Upper lobe of left lung (tissue), 6 donors: ENCODE measurements at regions not wholly inside any gene's neighbourhood (a gene's known extent, or its start where the extent isn't known, plus 50 kb on each side); places are given as distances from the start of the nearest gene placed in this dataset.

Experiments used
- ATAC-seq, 2 donors: fragments of 200-7000 bp; cut with Tn5 transposase; one replicate each; pipeline ENCODE4 v1.9.1; 2022; ENCODE audit warnings: mild to moderate bottlenecking in 2 of 2, moderate library complexity in 2 of 2; ENCODE audit not compliant: low FRiP score in 2 of 2
- DNase-seq, 2 donors: peaks; one replicate each; pipeline ENCODE4 v3.0.0-alpha.2; 2019 to 2020
- H3K27ac ChIP-seq, 4 donors: fragments of 200-600 bp; sonication (generic); one replicate each; pipeline ENCODE4 v1.5.1; 2016 to 2019
- H3K27me3 ChIP-seq, 4 donors: fragments of 200-600 bp; sonication (generic); one replicate each; pipeline ENCODE4 v1.5.1; 2017 to 2019
- H3K36me3 ChIP-seq, 4 donors: fragments of 200-600 bp; sonication (generic); one replicate each; pipeline ENCODE4 v1.5.1; 2016 to 2019
- H3K4me1 ChIP-seq, 4 donors: fragments of 200-600 bp; sonication (generic); one replicate each; pipeline ENCODE4 v1.5.1; 2018 to 2019
- H3K4me3 ChIP-seq, 4 donors: fragments of 200-600 bp; sonication (generic); one replicate each; pipeline ENCODE4 v1.5.1; 2017 to 2019; ENCODE audit warnings: mild to moderate bottlenecking in 2 of 4, moderate library complexity in 1 of 4
- H3K9me3 ChIP-seq, 4 donors: fragments of 200-600 bp; sonication (generic); one replicate each; pipeline ENCODE4 v1.5.1; 2018 to 2019
- CTCF ChIP-seq, 6 experiments: fragments of 450-650 bp in 4 of 6; fragments of 200-600 bp in 2 of 6; sonication (generic) in 2 of 6; IDR thresholded peaks; one replicate each; pipeline ENCODE4 v1.5.1; 2016 to 2019; ENCODE audit warnings: antibody characterized with exemption in 6 of 6
- EP300 ChIP-seq, 4 donors: sonication (generic); formaldehyde crosslinking; IDR thresholded peaks; one replicate each; pipeline ENCODE4 v1.5.1; 2017; ENCODE audit warnings: antibody characterized with exemption in 4 of 4, control low read depth in 2 of 4
- POLR2A ChIP-seq, 4 donors: fragments of 450-650 bp; IDR thresholded peaks; one replicate each; pipeline ENCODE4 v1.5.1; 2016 to 2017; ENCODE audit warnings: antibody characterized with exemption in 4 of 4, mild to moderate bottlenecking in 2 of 4
- POLR2AphosphoS5 ChIP-seq, 2 donors: sonication (generic); formaldehyde crosslinking; IDR thresholded peaks; one replicate each; pipeline ENCODE4 v1.5.1; 2017; ENCODE audit warnings: antibody characterized with exemption in 2 of 2
- WGBS, 2 donors: methylation state at CpG; one replicate each; pipeline ENCODE4 v1.1.5; 2017 to 2018; 5-methylcytosine and 5-hydroxymethylcytosine counted together
- donor health status: DM: no; HTN: no; CAD: no; lungs with moderate emphysema.
- donor health status: DM: no; HTN: yes; CAD: no; lungs with severe emphysema.

GRCh38 chr11:106217456-106217855, 140.0 kb downstream of the AASDHPPT start:
- H3K27ac ChIP-seq: no peak overlapping the region
- no peak for DNase-seq
- no peak for ATAC-seq
- WGBS, 2 donors: 92 to 93% methylated on average over 2 of the region's 2 CpGs
- no peaks in the 10 kb centered on the region for H3K27me3 ChIP-seq
- no peak overlapping the region for H3K4me3 ChIP-seq
- H3K4me1 ChIP-seq: no peaks in the 10 kb centered on the region
- TF ChIP-seq EP300 (IDR thresholded peaks at IDR 0.05) (no peak), POLR2AphosphoS5 (IDR thresholded peaks at IDR 0.05) (no peak), CTCF (IDR thresholded peaks at IDR 0.05) (no peak), POLR2A (IDR thresholded peaks at IDR 0.05) (no peak)
- H3K9me3 ChIP-seq: peaks cover 0 to 5% (median 3%) of the 10 kb centered on the region in 4 donors
- H3K36me3 ChIP-seq: no peaks in the 10 kb centered on the region

GRCh38 chr11:106218106-106218505, 140.6 kb downstream of the AASDHPPT start:
- no peaks in the 10 kb centered on the region for H3K36me3 ChIP-seq
- no peak overlapping the region for H3K27ac ChIP-seq
- ATAC-seq (no peak), DNase-seq (no peak)
- H3K4me3 ChIP-seq: no peak overlapping the region
- TF ChIP-seq EP300 (IDR thresholded peaks at IDR 0.05): no peak
- no peak for TF ChIP-seq POLR2AphosphoS5 (IDR thresholded peaks at IDR 0.05)
- no peak for TF ChIP-seq CTCF (IDR thresholded peaks at IDR 0.05)
- TF ChIP-seq POLR2A (IDR thresholded peaks at IDR 0.05): no peak
- WGBS, 2 donors: 58 to 81% methylated on average over 3 of the region's 3 CpGs
- no peaks in the 10 kb centered on the region for H3K4me1 ChIP-seq
- no peaks in the 10 kb centered on the region for H3K27me3 ChIP-seq
- peaks cover 0 to 10% (median 9%) of the 10 kb centered on the region in 4 donors for H3K9me3 ChIP-seq

GRCh38 chr11:106222626-106223025, 145.2 kb downstream of the AASDHPPT start:
- H3K4me3 ChIP-seq: no peak overlapping the region
- 75 to 86% methylated on average over 4 of the region's 4 CpGs for WGBS, 2 donors
- no peak for ATAC-seq

GRCh38 chr11:106224172-106224571, 146.7 kb downstream of the AASDHPPT start:
- Histone ChIP-seq H3K27me3 (no peaks in the 10 kb centered on the region), H3K4me1 (no peaks in the 10 kb centered on the region), H3K9me3 (peaks cover 0 to 22% (median 12%) of the 10 kb centered on the region in 4 donors), H3K27ac (no peak overlapping the region), H3K4me3 (no peak overlapping the region), H3K36me3 (no peaks in the 10 kb centered on the region)
- WGBS, 2 donors: 0% methylated on average over 1 of the region's 1 CpG
- DNase-seq (no peak), ATAC-seq (no peak)
- TF ChIP-seq EP300 (IDR thresholded peaks at IDR 0.05) (no peak), CTCF (IDR thresholded peaks at IDR 0.05) (no peak), POLR2AphosphoS5 (IDR thresholded peaks at IDR 0.05) (no peak), POLR2A (IDR thresholded peaks at IDR 0.05) (no peak)

More at GRCh38 chr11:106222626-106223025, 145.2 kb downstream of the AASDHPPT start:
- TF ChIP-seq POLR2AphosphoS5 (IDR thresholded peaks at IDR 0.05): no peak
- no peak for TF ChIP-seq POLR2A (IDR thresholded peaks at IDR 0.05)
- no peak for TF ChIP-seq CTCF (IDR thresholded peaks at IDR 0.05)
- TF ChIP-seq EP300 (IDR thresholded peaks at IDR 0.05): no peak
- Histone ChIP-seq H3K27ac (no peak overlapping the region), H3K27me3 (no peaks in the 10 kb centered on the region), H3K9me3 (peaks cover 0 to 22% (median 12%) of the 10 kb centered on the region in 4 donors), H3K36me3 (no peaks in the 10 kb centered on the region), H3K4me1 (no peaks in the 10 kb centered on the region)
- DNase-seq: no peak

GRCh38 chr11:106228996-106229395, 151.5 kb downstream of the AASDHPPT start:
- no peak for ATAC-seq
- 89 to 95% methylated on average over 1 of the region's 1 CpG for WGBS, 2 donors
- peaks cover 0 to 6% (median 2%) of the 10 kb centered on the region in 4 donors for H3K9me3 ChIP-seq
- H3K4me1 ChIP-seq: no peaks in the 10 kb centered on the region
- H3K27ac ChIP-seq: no peak overlapping the region
- TF ChIP-seq POLR2AphosphoS5 (IDR thresholded peaks at IDR 0.05) (no peak), EP300 (IDR thresholded peaks at IDR 0.05) (no peak), POLR2A (IDR thresholded peaks at IDR 0.05) (no peak), CTCF (IDR thresholded peaks at IDR 0.05) (no peak)
- no peaks in the 10 kb centered on the region for H3K27me3 ChIP-seq
- no peaks in the 10 kb centered on the region for H3K36me3 ChIP-seq
- no peak overlapping the region for H3K4me3 ChIP-seq
- no peak for DNase-seq
